DND-41 (cell line): ENCODE measurements at regions not wholly inside any gene's neighbourhood (a gene's known extent, or its start where the extent isn't known, plus 50 kb on each side); places are given as distances from the start of the nearest gene placed in this dataset.

Experiments
- ATAC-seq: fragments of 200-7000 bp; cut with Tn5 transposase; 3 replicates; pipeline ENCODE4 v1.9.1; 2021; ENCODE audit warnings: low read depth; ENCODE audit not compliant: insufficient read depth
- DNase-seq: peaks from one replicate; pipeline ENCODE4 v3.0.0-alpha.2; 2020
- H2AFZ ChIP-seq: 2 replicates; pipeline ENCODE4 v1.6.0; 2012; ENCODE audit warnings: low read depth, low read length
- H3K27ac ChIP-seq: 2 replicates; pipeline ENCODE4 v1.5.1; 2012; ENCODE audit warnings: low read length, inconsistent platforms
- H3K27me3 ChIP-seq: fragments of 200-600 bp; sonication (generic); 2 replicates; pipeline ENCODE4 v1.6.0; 2012; ENCODE audit warnings: low read length, mild to moderate bottlenecking, inconsistent platforms; ENCODE audit not compliant: insufficient read depth, poor library complexity
- H3K36me3 ChIP-seq: 2 replicates; pipeline ENCODE4 v1.5.1; 2012; ENCODE audit warnings: low read length, inconsistent platforms; ENCODE audit not compliant: insufficient read depth
- H3K4me1 ChIP-seq: 2 replicates; pipeline ENCODE4 v1.5.1; 2012; ENCODE audit warnings: mild to moderate bottlenecking, low read length; ENCODE audit not compliant: insufficient read depth
- H3K4me2 ChIP-seq: 2 replicates; pipeline ENCODE4 v1.6.0; 2012; ENCODE audit warnings: mild to moderate bottlenecking, moderate library complexity, low read length, inconsistent platforms; ENCODE audit not compliant: insufficient read depth
- H3K4me3 ChIP-seq, 2 experiments: fragments of 200-600 bp in 1 of 2; shearing (Covaris generic) in 1 of 2; 2 replicates each; pipeline ENCODE4 v1.5.1; 2012 to 2016; ENCODE audit warnings: inconsistent platforms in 2 of 2, low read length in 2 of 2, mild to moderate bottlenecking in 2 of 2, low read depth in 1 of 2, moderate library complexity in 1 of 2
- H3K79me2 ChIP-seq: 2 replicates; pipeline ENCODE4 v1.6.0; 2012; ENCODE audit warnings: low read length, inconsistent platforms; ENCODE audit not compliant: insufficient read depth
- H3K9ac ChIP-seq: 2 replicates; pipeline ENCODE4 v1.6.0; 2012; ENCODE audit warnings: low read depth, mild to moderate bottlenecking, inconsistent platforms, low read length, moderate library complexity
- H3K9me3 ChIP-seq: 2 replicates; pipeline ENCODE4 v1.5.1; 2012; ENCODE audit warnings: low read length, moderate library complexity, mild to moderate bottlenecking, inconsistent platforms; ENCODE audit not compliant: insufficient read depth, severe bottlenecking
- H4K20me1 ChIP-seq: 2 replicates; pipeline ENCODE4 v1.6.0; 2012; ENCODE audit warnings: low read length; ENCODE audit not compliant: insufficient read depth
- CTCF ChIP-seq: IDR thresholded peaks from 2 replicates; pipeline ENCODE4 v1.5.1; 2012; ENCODE audit warnings: borderline replicate concordance, low read length, moderate library complexity, mild to moderate bottlenecking; ENCODE audit not compliant: poor library complexity, severe bottlenecking; ENCODE audit errors: extremely low read depth
- EZH2 ChIP-seq: IDR thresholded peaks from 3 replicates; pipeline ENCODE4 v1.6.1; 2012; ENCODE audit warnings: borderline replicate concordance, low read depth, mild to moderate bottlenecking, moderate library complexity, low read length, inconsistent platforms; ENCODE audit not compliant: severe bottlenecking

- ATAC-seq = no peak
- Histone ChIP-seq H3K27ac (no peak overlapping the region), H4K20me1 (no peaks in the 10 kb centered on the region), H3K27me3 (no peaks in the 10 kb centered on the region), H3K79me2 (no peaks in the 10 kb centered on the region), H2AFZ (no peak overlapping the region), H3K4me3 (no peak overlapping the region), H3K4me1 (no peaks in the 10 kb centered on the region), H3K36me3 (no peaks in the 10 kb centered on the region), H3K9ac (no peak overlapping the region), H3K4me2 (no peak overlapping the region), H3K9me3 (peaks cover 3% of the 10 kb centered on the region)
- TF ChIP-seq EZH2 (no peak), CTCF (no peak)
- no peak for DNase-seq
Measured at GRCh38 chr18:53745986-53746385, 478.5 kb downstream of the MBD2 start.

GRCh38 chr18:53745224-53745967 lies 479.1 kb downstream of the MBD2 start:
- no peaks in the 10 kb centered on the region for H4K20me1 ChIP-seq
- H3K79me2 ChIP-seq = no peaks in the 10 kb centered on the region
- H3K9ac ChIP-seq = no peak overlapping the region
- peaks cover 3% of the 10 kb centered on the region for H3K9me3 ChIP-seq
- ATAC-seq (no peak), DNase-seq (no peak)
- H3K27ac ChIP-seq = no peak overlapping the region
- no peaks in the 10 kb centered on the region for H3K36me3 ChIP-seq
- no peaks in the 10 kb centered on the region for H3K4me1 ChIP-seq
- H3K27me3 ChIP-seq = no peaks in the 10 kb centered on the region
- TF ChIP-seq EZH2 (no peak), CTCF (no peak)
- no peak overlapping the region for H3K4me2 ChIP-seq
- H2AFZ ChIP-seq = no peak overlapping the region
- no peak overlapping the region for H3K4me3 ChIP-seq

GRCh38 chr18:53739700-53740099 lies 484.8 kb downstream of the MBD2 start:
- no peak overlapping the region for H2AFZ ChIP-seq
- no peaks in the 10 kb centered on the region for H3K9me3 ChIP-seq
- ATAC-seq (no peak), DNase-seq (no peak)
- no peak overlapping the region for H3K9ac ChIP-seq
- no peak for TF ChIP-seq CTCF
- TF ChIP-seq EZH2 = no peak
- H4K20me1 ChIP-seq = no peaks in the 10 kb centered on the region
- no peak overlapping the region for H3K4me2 ChIP-seq
- H3K79me2 ChIP-seq = no peaks in the 10 kb centered on the region
- no peaks in the 10 kb centered on the region for H3K36me3 ChIP-seq
- H3K4me1 ChIP-seq = no peaks in the 10 kb centered on the region
- no peaks in the 10 kb centered on the region for H3K27me3 ChIP-seq
- H3K4me3 ChIP-seq = no peak overlapping the region
- no peak overlapping the region for H3K27ac ChIP-seq

- Histone ChIP-seq H3K4me2 (no peak overlapping the region), H3K4me1 (no peaks in the 10 kb centered on the region), H3K9ac (no peak overlapping the region), H4K20me1 (no peaks in the 10 kb centered on the region), H3K4me3 (no peak overlapping the region), H3K27me3 (no peaks in the 10 kb centered on the region), H3K36me3 (no peaks in the 10 kb centered on the region), H2AFZ (no peak overlapping the region), H3K27ac (no peak overlapping the region), H3K79me2 (no peaks in the 10 kb centered on the region), H3K9me3 (no peaks in the 10 kb centered on the region)
- no peak for TF ChIP-seq CTCF
- TF ChIP-seq EZH2 = no peak
- ATAC-seq = no peak
- DNase-seq = no peak
Measured at GRCh38 chr18:53735526-53735925, 488.9 kb downstream of the MBD2 start.
